M059J (cell line): ENCODE measurements at regions not wholly inside any gene's neighbourhood (a gene's known extent, or its start where the extent isn't known, plus 50 kb on each side); places are given as distances from the start of the nearest gene placed in this dataset.

Experiments used
- DNase-seq: peaks from one replicate; pipeline ENCODE4 v3.0.0-alpha.2; 2012; ENCODE audit warnings: low read depth

GRCh38 chr2:14344355-14344754, 288.2 kb upstream of the LRATD1 start:
- no peak for DNase-seq

DNA sequence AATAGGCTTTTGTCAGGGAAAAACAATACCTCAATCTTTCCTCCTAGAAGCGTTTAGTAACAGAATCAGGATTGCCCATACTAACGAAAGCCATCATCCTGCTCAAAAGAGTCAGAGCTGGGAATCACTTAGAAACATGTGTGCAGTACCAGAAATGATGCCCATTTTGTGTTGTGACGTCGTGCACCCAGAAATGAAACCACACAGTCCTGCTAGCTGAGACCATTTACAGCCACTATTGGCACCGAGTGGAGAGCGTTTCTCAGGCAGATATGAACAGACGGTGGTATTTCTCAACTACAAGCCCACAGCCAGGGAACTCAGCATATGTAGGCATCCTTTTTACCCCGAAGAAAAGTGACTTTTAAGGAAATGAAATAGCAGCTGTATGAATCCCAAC, 284.3 kb upstream of the LRATD1 start:
- DNase-seq: no peak

DNA sequence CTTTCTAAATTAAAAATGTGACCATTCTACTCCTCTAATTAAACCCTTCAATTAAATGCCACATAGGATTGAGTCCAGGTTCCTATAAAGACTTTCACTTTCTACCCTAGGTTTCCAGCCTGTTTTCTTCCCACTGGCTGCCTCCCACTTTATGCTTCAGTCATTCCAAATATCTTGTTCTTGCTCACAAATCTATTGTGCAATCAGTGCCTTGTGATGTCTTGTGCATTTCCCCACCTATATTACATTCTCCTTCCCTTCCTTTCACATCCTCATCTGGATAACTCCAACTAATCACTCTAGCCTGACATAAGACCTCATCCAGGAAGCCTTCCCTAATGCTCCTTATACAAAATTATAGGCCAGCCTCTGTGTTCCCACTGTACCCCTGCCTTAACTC, 281.7 kb upstream of the LRATD1 start:
- DNase-seq: no peak

- DNase-seq: no peak
These were observed 280.4 kb upstream of the LRATD1 start for GRCh38 chr2:14352067-14352466.

GRCh38 chr2:14354231-14354630, 278.3 kb upstream of the LRATD1 start:
- no peak for DNase-seq

- DNase-seq: no peak
These were observed 277.4 kb upstream of the LRATD1 start for GRCh38 chr2:14355102-14355501.

- DNase-seq: no peak
These were observed 274.2 kb upstream of the LRATD1 start for GRCh38 chr2:14358339-14358738.

- no peak for DNase-seq
These were observed 273.7 kb upstream of the LRATD1 start for GRCh38 chr2:14358774-14359173.

GRCh38 chr2:14363137-14363536, 269.4 kb upstream of the LRATD1 start:
- no peak for DNase-seq

- no peak for DNase-seq
These were observed 268.5 kb upstream of the LRATD1 start for GRCh38 chr2:14363976-14364375.

DNA sequence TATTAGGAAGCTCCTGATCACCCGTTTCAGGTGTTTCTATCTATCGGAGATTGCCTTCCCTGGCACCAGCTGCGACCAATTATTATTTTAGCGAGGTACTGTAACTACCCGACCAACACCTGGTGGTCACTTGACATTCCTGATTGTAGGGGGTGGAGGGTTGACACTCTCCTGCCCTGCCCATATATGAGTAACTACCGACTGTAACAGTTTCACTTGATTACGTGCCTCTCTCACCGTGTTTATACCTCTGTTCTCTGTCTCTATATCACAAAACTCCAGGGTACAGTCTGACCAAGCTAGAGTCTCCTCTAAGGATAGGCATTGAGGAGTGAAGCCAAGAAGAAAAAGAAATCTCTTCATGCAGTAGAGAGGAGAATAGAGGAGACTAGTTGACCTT, 268.0 kb upstream of the LRATD1 start:
- no peak for DNase-seq

DNA sequence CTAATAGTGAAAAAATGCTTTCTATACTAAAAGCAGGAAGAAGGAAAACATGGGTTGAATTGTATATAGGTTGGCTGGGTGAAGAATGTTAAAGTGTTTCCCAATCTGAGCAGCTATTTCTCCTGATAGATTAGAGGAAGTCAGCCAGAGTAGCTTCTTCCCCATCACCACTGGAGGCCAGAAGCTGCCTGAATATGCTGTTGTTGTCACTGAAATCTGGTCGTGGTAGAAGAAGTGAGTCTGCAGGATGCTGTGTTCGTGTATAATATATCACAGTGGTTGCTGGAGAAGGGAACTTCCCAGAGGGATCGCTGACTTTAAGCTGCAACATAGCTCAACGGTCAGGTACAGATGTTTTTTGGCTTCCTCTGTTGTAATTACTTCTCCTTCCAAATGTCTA, 247.5 kb upstream of the LRATD1 start:
- DNase-seq: no peak

- DNase-seq: no peak
These were observed 245.2 kb upstream of the LRATD1 start for GRCh38 chr2:14387332-14387731.

DNA sequence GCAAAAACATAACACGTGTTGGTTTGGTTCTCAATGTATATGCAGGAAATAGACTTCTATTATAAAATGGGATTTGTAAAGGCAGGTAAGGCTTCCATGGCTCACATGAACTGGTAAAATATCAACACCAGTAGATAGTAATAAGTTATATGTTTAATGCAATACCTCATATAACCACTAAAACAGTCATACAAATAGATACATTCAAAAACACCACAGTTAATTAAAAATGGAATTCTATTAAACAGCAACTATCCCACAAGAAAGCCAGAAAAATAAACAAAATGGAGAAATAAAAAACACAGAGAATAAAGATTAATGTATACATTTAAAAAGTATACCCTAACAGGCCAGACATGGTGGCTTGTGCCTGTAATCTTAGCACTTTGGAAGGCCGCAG, 243.8 kb upstream of the LRATD1 start:
- DNase-seq: no peak

DNA sequence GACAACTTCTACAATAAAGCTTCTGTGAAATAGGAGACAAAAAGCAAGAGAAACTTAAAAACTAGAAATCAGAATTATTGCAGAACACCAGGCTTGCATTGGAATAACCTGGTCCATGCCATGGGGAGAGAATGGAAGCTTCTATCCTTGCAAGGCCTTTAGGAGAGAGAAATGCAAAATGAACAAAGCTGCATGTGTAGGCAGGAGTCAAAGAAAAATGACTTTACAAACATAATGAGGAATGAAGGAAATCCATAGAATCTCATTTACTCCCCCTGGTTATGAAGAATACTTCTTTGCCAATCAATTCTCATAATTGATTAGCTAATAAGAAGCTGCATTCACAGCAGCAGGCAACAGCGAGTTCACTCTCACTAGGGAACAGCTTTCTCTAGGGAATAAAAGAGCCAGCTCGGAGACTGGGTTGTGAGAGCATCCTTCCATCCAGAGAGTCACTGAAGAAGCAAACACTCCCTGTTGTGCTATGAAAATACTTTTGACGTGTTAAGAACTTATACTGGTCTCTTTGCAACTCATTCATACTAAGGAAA, 235.9 kb upstream of the LRATD1 start:
- DNase-seq: no peak

DNA sequence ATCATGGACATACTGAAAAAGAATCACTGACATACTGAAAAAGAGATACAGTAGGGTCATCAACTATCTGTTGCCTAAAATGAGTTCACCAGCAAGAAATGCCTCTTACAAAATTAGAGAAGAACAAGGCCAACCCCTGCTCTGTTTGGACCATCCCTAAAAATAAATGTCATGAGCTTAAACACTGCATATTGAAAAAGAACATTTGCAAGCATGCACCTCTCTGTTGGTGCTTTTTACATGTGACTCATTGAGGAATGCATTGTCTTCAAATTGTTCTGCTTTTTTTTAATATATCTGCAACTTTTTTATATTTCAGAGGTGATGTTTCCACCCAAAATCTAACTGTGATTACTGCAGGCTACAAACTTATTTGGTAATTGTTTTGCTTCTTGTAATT, 233.9 kb upstream of the LRATD1 start:
- DNase-seq: no peak

GRCh38 chr2:14401873-14402272, 230.6 kb upstream of the LRATD1 start:
- no peak for DNase-seq

- no peak for DNase-seq
These were observed 223.8 kb upstream of the LRATD1 start for GRCh38 chr2:14408695-14409094.

GRCh38 chr2:14417551-14417950, 215.0 kb upstream of the LRATD1 start:
- DNase-seq: no peak

DNA sequence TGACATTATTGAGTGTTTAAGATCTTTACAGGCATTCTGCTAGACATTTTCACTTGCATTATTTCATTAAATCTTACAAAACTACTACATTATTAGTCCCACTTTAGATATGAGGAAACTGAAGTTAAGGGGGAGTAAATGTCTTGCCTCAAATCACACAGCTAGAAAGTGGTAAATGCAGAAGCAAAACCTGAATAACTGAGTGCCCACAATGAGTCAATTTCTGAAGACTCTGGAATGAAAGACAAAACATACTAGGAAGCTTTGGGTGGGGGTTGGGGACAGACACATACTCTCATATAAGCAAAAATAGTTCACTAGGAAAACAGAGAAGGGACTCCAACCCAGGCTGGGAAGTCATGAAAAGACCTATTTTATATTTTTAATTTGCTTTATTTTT, 214.4 kb upstream of the LRATD1 start:
- no peak for DNase-seq

DNA sequence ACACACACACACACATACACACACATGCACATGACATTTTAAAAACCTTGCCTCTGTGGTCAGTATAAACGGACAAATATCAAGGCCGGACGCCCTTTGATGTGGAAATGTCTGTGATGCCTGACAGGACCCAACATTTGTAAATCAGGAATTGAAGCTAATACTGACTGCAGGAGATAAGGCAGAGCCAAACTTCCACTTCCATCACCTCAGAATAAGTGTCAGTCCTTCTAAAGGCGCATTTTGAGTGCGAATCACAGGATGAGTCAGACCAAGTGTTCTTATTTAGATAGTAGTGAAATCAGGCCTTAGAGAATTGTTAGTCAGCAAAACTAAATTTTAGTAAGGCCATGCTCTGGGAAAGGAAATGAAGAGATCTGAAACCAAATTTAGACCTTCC, 211.7 kb upstream of the LRATD1 start:
- no peak for DNase-seq

GRCh38 chr2:14422426-14422825, 210.1 kb upstream of the LRATD1 start:
- DNase-seq: no peak

- DNase-seq: no peak
These were observed 209.2 kb upstream of the LRATD1 start for GRCh38 chr2:14423145-14423906.
